Glutamatergic neuron (in vitro differentiated cells): ENCODE measurements at regions not wholly inside any gene's neighbourhood (a gene's known extent, or its start where the extent isn't known, plus 50 kb on each side); places are given as distances from the start of the nearest gene placed in this dataset.

Experiments
- DNase-seq: peaks from one replicate; pipeline ENCODE4 v3.0.0; 2022
- H3K27ac Mint-ChIP-seq: one replicate; pipeline ENCODE4 v1.8.0; 2020; ENCODE audit warnings: mild to moderate bottlenecking, mixed read lengths, inconsistent platforms; ENCODE audit not compliant: unreplicated experiment
- H3K27me3 Mint-ChIP-seq: one replicate; pipeline ENCODE4 v1.8.0; 2020; ENCODE audit warnings: mild to moderate bottlenecking, moderate library complexity, mixed read lengths, inconsistent platforms; ENCODE audit not compliant: unreplicated experiment
- H3K36me3 Mint-ChIP-seq: one replicate; pipeline ENCODE4 v1.8.0; 2020; ENCODE audit warnings: mild to moderate bottlenecking, mixed read lengths, inconsistent platforms; ENCODE audit not compliant: unreplicated experiment
- H3K4me1 Mint-ChIP-seq: one replicate; pipeline ENCODE4 v1.8.0; 2020; ENCODE audit warnings: mild to moderate bottlenecking, low read depth, mixed read lengths, inconsistent platforms; ENCODE audit not compliant: unreplicated experiment
- H3K4me3 Mint-ChIP-seq: one replicate; pipeline ENCODE4 v1.8.0; 2020; ENCODE audit warnings: mild to moderate bottlenecking, mixed read lengths, inconsistent platforms; ENCODE audit not compliant: unreplicated experiment
- H3K9me3 Mint-ChIP-seq: one replicate; pipeline ENCODE4 v1.8.0; 2020; ENCODE audit warnings: mild to moderate bottlenecking, moderate library complexity, mixed read lengths, inconsistent platforms; ENCODE audit not compliant: unreplicated experiment
- TF ChIP-seq, protein P1 (sequence below): fragments of 200-600 bp; sonication (generic); IDR thresholded peaks from one replicate; pipeline ENCODE4 v1.5.0; 2021; ENCODE audit not compliant: partially characterized antibody, unreplicated experiment

- H3K9me3 Mint-ChIP-seq, result no peaks in the 10 kb centered on the region
- H3K4me3 Mint-ChIP-seq, result no peak overlapping the region
- TF ChIP-seq, protein P1, sequence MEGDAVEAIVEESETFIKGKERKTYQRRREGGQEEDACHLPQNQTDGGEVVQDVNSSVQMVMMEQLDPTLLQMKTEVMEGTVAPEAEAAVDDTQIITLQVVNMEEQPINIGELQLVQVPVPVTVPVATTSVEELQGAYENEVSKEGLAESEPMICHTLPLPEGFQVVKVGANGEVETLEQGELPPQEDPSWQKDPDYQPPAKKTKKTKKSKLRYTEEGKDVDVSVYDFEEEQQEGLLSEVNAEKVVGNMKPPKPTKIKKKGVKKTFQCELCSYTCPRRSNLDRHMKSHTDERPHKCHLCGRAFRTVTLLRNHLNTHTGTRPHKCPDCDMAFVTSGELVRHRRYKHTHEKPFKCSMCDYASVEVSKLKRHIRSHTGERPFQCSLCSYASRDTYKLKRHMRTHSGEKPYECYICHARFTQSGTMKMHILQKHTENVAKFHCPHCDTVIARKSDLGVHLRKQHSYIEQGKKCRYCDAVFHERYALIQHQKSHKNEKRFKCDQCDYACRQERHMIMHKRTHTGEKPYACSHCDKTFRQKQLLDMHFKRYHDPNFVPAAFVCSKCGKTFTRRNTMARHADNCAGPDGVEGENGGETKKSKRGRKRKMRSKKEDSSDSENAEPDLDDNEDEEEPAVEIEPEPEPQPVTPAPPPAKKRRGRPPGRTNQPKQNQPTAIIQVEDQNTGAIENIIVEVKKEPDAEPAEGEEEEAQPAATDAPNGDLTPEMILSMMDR, result no peak
- no peaks in the 10 kb centered on the region for H3K4me1 Mint-ChIP-seq
- no peaks in the 10 kb centered on the region for H3K27me3 Mint-ChIP-seq
- DNase-seq, result no peak
- peaks cover 12% of the 10 kb centered on the region for H3K36me3 Mint-ChIP-seq
- no peak overlapping the region for H3K27ac Mint-ChIP-seq
Observed at GRCh38 chr13:34810996-34811395, 131.1 kb upstream of the NBEA start.

DNA sequence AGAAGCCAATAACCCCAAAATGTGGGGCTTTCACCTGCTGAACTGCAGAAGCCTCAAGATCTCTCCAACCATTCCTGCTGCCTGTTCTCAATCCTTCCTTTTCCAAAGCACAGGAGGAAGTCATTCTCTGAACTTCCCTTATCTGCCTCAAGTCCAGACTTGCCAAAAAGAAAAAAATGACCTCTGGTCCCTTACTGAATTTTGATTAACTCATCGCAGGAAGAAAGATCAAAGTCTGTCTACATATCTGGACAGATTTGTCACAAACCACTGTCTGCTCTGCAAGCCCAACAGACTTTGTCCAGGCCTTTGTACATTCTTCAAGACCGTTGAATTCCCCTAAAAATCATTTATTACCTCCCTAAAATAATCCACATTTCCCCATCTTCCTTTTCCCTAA, 126.5 kb upstream of the NBEA start:
- no peak for DNase-seq
- H3K27ac Mint-ChIP-seq, result no peak overlapping the region
- H3K9me3 Mint-ChIP-seq, result no peaks in the 10 kb centered on the region
- peaks cover 12% of the 10 kb centered on the region for H3K36me3 Mint-ChIP-seq
- H3K27me3 Mint-ChIP-seq, result no peaks in the 10 kb centered on the region
- no peaks in the 10 kb centered on the region for H3K4me1 Mint-ChIP-seq
- no peak overlapping the region for H3K4me3 Mint-ChIP-seq
- TF ChIP-seq, protein P1, result no peak

DNA sequence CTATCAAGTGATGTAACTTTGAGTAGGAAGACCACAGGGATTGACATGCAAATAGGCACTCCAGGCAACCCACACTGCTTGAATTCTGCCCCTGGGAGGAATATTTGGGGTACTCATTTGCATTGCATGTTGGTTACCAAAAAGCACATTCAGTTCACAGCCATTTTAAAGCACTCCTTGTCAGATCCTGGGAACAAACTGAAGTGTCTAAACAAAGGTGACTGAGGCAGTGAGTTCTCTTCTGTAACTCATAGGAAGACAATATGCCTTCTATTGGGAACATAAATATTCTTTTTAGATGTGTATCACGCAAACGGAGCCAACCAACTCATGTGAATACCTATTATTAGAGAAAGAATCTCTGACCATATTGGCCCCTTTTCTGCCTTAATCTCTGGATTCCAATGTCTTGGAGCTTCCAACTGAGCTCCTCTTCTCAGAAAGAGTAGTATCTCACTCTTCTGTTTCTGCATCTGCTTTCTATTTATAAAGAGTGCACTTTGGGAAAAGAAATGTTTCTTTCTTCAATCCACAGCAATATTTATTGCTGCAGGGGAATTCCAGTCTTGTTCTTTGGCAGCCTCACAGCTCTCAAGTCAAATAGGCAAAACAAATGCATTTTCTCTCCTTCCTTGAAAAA, 125.7 kb upstream of the NBEA start:
- H3K4me1 Mint-ChIP-seq, result no peaks in the 10 kb centered on the region
- H3K4me3 Mint-ChIP-seq, result no peak overlapping the region
- H3K9me3 Mint-ChIP-seq, result no peaks in the 10 kb centered on the region
- H3K36me3 Mint-ChIP-seq, result peaks cover 12% of the 10 kb centered on the region
- DNase-seq, result no peak
- H3K27me3 Mint-ChIP-seq, result no peaks in the 10 kb centered on the region
- TF ChIP-seq, protein P1, result no peak
- no peak overlapping the region for H3K27ac Mint-ChIP-seq

DNA sequence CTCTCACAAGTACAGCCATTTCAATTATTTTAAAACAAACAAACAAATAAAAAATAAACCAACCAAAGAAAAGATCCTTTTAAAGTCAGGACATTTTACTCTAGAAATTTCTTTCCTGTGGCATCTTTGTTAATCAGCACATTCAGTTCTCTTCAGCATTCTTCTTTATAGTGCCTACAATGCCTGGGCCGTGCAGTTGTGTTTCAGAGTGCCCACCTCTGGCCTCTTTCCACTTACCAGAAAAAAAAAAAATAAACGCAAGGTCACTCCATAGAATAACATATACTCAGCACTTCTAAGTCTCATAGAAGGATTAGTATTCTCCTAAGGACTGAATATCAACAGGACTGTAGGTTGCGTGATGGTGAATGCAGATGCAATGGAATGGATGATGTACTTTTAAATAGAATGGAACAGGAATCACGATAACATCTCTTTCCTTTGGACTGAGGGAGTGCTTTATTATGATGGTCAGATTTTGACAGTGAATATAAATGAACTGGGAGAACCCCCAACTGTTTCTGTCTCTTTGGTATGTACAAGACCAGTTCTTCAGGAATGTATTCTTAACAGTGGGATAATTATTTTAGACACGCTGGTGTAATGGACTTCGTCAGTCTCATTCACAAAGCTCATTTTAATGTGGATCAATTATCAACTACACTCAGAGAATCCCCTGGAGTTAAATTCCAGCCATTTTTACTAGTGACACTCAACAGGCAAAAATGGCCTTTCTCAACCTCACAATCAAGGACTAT, 125.0 kb upstream of the NBEA start:
- TF ChIP-seq, protein P1, result no peak
- Mint-ChIP-seq H3K27me3 (no peaks in the 10 kb centered on the region), H3K4me3 (no peak overlapping the region), H3K4me1 (no peaks in the 10 kb centered on the region), H3K9me3 (no peaks in the 10 kb centered on the region), H3K36me3 (peaks cover 8% of the 10 kb centered on the region), H3K27ac (no peak overlapping the region)
- DNase-seq, result no peak

DNA sequence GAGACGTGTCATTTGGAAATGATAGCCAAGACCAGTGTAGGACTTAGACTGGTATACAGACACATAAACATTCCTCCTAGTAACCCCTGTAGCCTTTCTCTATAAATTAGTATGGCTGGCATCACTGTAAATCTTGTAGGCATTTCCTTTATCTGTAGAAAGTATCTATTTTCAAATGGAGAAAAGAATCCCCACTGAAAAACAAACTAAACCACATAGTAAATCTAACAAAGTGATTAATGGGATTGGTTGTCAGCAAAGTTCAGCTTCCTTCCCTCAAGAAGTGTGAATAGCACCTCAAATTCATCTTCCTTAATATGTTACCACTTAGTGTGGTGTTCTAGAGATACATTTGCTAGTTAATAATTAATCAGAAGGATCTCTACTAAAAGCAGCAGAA, 119.4 kb upstream of the NBEA start:
- Mint-ChIP-seq H3K4me3 (no peak overlapping the region), H3K36me3 (no peaks in the 10 kb centered on the region), H3K27ac (no peak overlapping the region), H3K27me3 (no peaks in the 10 kb centered on the region), H3K4me1 (no peaks in the 10 kb centered on the region), H3K9me3 (no peaks in the 10 kb centered on the region)
- TF ChIP-seq, protein P1, result no peak
- DNase-seq, result no peak
